GM19023 (cell line): ENCODE measurements at regions not wholly inside any gene's neighbourhood (a gene's known extent, or its start where the extent isn't known, plus 50 kb on each side); places are given as distances from the start of the nearest gene placed in this dataset.

Experiments used
- ATAC-seq: cut with Tn5 transposase; IDR thresholded peaks from one replicate; pipeline ENCODE4 v1.9.1; 2021; ENCODE audit warnings: mild to moderate bottlenecking, moderate library complexity; ENCODE audit not compliant: unreplicated experiment

DNA sequence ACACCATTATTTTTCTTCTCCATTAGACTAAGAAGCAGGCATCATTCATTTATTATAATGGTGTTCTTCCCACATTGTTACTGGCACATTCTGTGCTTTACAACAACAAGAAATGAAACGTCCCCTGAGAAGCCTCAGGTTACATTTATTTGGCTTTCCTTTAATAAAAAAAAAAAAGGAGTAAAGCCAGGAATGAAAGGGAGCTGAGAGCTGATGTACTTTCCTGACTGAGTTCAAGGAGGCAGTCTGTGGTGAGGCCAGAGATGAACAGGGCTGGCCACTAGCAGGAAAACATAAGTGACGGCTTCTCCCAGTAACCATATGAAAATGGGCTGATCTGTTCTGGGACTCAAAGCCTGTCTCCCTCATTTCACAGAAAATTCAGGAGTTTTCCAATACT, 742.1 kb downstream of the MAFB start:
- ATAC-seq: no peak

DNA sequence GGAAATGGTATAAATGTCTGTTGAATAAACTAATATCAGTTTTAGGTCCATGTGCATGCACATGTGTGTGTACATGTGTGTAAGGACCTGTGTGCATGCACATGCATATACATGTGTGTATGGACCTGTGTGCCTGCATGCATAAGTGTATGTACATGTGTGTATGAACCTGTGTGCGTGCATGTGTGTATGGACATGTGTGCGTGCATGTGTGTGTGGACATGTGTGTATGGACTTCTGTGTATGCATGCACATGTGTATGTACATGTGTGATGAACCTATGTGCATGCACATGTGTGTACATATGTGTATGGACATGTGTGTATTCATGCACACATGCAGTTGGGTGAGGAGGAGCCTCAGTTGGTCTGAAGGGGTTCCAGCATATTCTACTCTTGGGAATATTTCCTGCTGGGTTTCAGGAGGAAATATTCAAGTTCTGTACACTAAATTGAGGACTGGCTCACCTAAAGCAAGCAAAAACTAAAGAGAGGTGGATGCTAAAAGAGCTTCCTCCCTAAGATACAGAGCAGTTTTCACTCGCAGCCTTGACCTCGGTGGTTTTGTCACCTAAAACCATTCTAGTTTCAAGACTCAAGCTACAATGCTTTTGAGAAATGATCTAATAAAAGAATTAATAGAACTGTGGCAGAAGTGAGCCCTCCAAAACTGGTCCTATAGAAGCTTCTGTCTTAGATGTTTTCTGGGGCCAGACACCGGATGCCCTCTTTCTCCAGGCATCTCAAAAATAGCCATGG, 742.8 kb downstream of the MAFB start:
- ATAC-seq: no peak

DNA sequence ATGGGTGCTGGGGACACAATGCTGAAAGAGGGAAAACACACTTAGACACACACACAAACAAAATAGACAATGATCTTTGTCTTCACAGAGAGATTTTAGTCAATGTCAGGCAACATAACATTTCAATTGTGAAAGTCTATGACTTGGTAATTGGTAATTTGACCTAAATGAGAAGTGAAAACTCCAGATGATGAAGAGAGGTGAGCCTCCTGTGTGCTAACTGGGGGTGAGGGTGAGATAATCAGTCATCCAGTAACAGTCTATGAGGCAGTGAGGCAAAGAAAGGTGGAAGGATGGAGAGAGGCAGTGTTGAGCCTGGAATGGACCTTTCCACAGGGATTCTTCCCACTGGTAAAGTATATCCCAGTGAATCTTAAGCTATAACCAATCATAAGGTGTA, 744.2 kb downstream of the MAFB start:
- no peak for ATAC-seq

GRCh38 chr20:39943336-39943735, 745.7 kb downstream of the MAFB start:
- no peak for ATAC-seq

DNA sequence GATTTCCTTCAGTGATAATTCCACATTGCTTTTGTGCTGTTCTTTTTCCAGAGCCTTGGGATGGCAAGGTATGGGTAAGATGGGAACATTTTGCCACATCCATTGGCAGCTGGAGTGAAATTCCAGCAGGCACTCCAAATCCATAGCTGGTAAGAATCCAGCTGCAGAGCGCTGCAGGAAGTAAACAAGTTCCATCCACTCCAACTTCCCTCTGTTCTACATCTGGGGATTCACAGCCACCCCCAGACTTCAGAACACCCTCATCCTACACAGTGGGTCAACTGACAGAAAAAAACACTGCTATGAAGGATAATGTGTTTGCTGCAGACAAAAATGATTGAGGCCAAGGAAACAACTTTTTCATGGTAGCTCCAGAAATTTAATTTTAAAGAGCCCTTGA, 747.8 kb downstream of the MAFB start:
- ATAC-seq: no peak

GRCh38 chr20:39939241-39939865, 749.7 kb downstream of the MAFB start:
- ATAC-seq: no peak

DNA sequence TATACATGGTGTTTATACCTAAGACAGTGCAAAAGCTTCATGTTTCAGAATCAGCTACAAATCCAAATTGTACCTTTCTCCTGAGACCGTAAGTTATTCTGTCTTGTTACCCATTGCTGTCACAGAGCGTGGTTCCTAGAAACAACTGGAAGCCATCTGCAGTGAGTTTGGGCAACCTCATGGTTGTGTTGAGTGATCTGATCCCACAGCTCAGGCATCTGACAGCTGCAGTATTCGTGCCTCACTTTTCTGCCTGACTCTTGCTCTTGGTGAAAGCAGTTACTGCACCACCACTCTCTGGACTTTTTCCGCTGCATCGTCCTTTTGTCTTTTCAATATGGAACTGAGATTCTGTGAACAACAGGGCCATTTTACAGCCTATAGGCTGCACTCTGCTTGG, 752.6 kb downstream of the MAFB start:
- no peak for ATAC-seq

DNA sequence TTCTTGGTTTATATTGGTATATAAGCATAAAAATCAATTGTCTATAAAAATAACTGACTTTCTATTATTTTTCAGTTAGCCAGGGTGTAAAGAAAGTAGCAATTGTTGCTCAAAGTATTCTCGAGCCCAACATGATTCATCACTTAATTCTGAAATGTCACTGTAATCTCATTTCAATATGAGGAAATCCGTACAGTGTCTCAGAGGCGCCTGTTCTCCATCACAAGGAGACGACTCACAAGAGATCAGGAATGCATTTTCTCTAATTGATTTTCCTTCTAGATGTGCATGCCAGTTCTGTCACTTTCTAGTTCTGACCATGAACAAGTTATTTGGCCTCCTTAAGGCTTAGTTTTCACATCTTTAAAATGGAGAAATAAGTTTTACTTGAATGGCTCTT, 753.1 kb downstream of the MAFB start:
- no peak for ATAC-seq

- no peak for ATAC-seq
Observed at GRCh38 chr20:39916236-39916765, 772.7 kb downstream of the MAFB start.

DNA sequence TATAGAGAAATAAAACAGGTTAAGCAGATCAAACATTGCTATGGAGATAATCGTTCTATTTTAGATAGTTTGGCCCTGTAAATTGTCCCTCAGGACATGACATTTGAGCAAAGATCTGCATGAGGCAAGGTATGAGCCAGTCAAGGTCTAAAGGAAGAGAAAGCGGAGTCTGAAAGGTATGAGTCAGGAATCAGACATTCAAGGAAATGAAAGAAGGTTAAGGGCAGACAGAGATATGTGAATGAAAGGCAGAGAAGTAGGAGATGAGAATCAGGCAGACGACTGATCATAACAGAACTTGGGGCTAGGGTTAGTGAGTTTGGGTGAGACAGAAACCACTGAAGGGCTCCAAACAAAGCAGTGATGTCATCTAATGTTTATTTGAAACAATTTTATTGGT, 775.8 kb downstream of the MAFB start:
- no peak for ATAC-seq

DNA sequence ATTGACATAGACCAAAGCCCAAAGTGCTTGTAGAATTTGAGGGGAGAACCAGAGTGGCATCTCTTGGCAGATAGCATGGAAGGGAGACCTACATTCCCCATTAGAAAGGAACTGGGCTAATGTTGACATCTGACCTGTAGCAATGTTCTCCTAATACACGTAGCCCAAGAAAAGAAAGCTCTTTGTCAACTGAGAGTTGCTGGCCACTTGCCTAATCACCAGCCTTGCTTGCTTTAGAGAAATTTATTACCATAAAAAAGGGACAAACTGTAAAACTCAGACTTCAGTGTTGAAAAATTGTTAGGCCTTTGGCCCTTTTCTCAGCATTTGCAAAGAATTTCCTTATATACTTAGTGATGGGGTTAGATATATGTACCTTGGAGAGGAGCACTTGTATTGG, 777.5 kb downstream of the MAFB start:
- no peak for ATAC-seq

DNA sequence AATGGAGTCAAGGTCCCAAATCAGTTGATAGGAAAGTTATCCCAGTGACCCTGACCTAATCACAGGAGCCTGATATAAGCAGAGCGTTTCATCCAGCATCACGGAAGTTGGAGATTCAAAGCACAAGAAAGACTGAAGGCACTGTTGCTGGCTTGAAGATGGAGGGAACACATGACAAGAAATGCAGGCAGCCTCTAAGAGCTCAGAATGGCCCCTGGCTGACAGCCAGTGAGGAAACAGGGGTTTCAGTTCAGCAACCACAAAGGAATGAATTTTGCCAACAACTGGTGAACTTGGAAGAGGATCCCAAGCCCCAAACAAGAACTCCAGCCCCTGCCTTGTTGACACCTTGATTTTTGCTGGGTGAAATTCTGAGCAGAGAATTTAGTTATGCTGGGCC, 778.5 kb downstream of the MAFB start:
- ATAC-seq: no peak

GRCh38 chr20:39909447-39909846, 779.6 kb downstream of the MAFB start:
- no peak for ATAC-seq

DNA sequence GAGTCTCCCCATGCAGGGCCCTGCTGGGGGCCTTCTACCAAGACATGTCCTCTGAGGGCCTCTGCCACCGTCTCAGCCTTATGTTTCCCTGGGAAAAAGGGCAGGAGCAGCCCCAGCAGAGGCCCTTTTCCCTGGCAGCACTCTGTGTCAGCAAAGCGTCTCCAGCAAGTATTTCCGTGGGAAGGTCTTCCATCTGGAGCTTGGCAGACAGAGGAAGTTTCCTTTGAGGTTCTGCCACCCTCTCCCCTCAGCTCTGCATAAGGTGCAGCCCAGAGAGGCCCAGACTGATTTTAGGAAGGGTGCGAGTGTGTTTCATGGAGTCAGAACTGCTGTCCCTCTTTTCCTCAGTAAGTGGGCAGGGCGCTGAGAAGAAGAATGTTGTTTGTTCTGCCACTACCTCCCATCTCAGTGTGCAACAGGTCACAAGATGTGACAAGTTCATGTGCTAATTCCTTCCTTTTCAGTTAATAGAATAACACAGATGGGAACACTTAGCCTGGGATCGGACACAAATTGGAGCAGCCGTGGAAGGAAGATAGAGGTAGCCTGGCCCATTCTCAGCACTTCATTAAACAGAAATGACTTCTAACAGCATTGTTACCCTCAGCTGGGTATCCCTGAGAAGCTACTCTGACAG, 784.4 kb downstream of the MAFB start:
- no peak for ATAC-seq

DNA sequence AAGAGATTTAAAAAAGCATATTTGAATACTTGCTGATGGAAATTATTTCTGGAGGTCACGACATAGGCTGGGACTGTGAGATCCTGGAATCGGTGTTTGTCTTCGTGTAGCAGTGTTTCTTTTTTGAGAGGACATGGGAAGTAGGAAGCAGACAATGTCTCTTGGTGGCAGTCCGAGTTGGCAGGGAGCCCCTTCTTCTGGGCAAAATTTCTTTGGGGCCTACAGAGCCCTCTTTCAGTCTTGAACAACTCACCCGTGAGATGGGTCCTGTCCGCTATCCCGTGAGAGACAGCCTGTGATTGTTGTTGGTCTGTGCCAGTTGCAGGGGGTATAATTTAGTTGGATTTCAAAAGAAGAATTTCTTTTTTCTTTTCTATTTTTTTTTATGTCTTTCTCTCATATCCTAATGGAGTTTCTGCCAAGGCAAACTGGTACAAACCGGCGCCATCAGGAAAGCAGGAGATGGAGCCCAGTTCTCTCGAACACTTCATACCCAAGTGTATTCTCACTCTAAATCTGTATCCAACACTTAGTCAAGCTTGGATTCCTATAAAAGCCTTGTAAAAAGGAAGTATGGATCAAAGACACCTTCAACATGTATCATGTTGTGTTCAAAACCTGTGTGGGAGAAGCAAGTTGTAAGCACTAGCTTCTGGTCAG, 785.1 kb downstream of the MAFB start:
- ATAC-seq: no peak

- ATAC-seq: no peak
Observed at GRCh38 chr20:39899881-39900280, 789.2 kb downstream of the MAFB start.

DNA sequence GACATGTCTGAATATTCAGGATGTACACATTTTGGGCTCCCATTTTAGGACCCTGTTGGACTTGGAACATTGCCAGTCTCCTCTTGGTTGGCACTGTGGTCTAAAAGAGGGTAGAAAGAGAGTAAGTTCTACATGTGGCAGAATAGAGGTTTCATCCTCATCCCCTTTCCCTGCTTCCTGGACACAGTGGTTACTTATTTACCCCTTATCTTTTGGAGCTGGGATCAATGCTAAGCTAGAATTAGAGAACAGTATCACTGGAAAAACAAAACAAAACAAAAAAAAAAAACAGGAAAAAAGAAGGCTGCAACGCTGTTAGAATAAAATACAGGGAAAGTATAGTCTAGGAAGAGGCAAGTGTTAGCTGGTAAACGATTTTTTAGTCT, 790.6 kb downstream of the MAFB start:
- no peak for ATAC-seq

DNA sequence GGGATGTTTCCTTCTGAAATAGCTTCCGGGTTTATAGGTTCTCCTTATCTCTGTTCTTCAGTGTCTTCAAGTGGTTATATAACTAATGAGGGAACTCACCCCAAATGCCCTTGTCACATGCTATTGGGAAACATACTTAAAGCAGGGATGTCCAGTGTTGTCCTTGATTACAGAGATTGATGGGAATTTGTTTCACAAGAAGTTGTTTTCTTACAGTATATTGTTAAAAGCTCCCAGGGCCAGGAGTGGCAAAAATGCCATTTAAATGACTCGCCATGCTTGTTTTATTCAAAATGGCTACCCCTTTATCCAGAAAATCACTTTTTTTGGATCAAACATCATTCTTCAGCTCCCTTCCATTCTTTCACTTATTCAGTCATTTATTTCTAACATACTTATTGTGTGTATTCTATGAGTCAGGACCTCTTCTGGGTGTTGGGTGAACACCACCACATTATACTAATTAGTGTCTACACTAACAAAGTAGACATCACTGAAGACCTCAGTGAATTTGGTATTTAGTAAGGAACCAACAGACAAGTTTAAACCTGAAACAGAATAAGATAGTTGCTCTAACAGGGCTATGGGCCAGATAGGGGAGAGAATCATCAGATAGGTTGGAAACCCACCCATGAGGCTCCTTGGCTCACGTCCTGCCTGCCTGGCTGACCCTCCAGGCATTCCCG, 791.1 kb downstream of the MAFB start:
- no peak for ATAC-seq

DNA sequence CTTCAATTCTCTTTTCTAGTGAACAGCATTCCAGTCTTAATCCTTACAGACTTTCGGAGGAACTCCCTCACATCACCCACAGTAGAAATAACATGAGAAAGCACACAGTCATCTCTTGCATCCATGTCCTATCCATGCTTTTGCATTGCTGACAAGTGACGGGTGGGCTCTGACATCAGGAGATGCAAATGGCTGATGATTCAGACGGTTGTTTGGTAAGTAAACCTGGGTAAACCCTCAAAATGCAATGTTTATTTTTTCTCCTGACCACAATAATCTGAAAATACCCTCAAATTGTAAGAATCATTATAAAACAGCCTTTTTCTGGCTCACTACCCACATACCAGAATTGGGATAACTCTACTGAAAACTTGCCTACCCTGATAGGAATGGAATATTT, 792.0 kb downstream of the MAFB start:
- ATAC-seq: no peak

- no peak for ATAC-seq
Observed at GRCh38 chr20:39894067-39894466, 795.0 kb downstream of the MAFB start.
